ENCODE measurements at regions not wholly inside any gene's neighbourhood (a gene's known extent, or its start where the extent isn't known, plus 50 kb on each side); places are given as distances from the start of the nearest gene placed in this dataset.

DNA sequence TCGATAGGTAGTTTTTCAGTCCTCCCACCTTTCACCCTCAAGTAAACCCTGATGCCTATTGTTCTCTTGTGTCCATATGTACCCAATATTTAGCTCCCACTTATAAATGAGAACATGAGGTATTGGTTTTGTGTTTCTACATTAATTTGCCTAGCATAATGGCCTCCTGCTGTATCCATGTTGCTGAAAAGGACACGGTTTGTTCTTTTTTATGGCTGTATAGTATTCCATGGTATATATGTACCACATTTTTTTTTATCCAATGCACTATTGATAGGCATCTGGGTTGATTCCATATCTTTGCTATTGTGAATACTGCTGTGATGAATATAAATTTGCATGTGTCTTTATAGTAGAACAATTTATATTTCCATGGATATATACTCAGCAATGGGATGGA is 199.2 kb downstream of the RAB28 start:
- H4K20me1 ChIP-seq (ENCODE audit: control insufficient read depth, extremely low read depth, insufficient read depth, low read length) = no peaks in the 10 kb centered on the region
- H3K4me2 ChIP-seq (ENCODE audit: control insufficient read depth, extremely low read depth, insufficient read depth, low read depth, low read length) = no peak overlapping the region
- H3K27me3 ChIP-seq (ENCODE audit: control insufficient read depth, extremely low read depth, insufficient read depth, low read length) = no peaks in the 10 kb centered on the region
- FAIRE-seq = no peak
- dilution Hi-C loops (cut with MboI; ENCODE audit: extremely low pct_ligation_motif_present, low sequenced_read_pairs) = no loop called here
- H3K9me1 ChIP-seq (ENCODE audit: control insufficient read depth, extremely low read depth, insufficient read depth, low read length) = no peaks in the 10 kb centered on the region
- no peak for TF ChIP-seq EZH2 (IDR thresholded peaks at IDR 0.05; ENCODE audit: low read length)
- TF ChIP-seq, protein P1, sequence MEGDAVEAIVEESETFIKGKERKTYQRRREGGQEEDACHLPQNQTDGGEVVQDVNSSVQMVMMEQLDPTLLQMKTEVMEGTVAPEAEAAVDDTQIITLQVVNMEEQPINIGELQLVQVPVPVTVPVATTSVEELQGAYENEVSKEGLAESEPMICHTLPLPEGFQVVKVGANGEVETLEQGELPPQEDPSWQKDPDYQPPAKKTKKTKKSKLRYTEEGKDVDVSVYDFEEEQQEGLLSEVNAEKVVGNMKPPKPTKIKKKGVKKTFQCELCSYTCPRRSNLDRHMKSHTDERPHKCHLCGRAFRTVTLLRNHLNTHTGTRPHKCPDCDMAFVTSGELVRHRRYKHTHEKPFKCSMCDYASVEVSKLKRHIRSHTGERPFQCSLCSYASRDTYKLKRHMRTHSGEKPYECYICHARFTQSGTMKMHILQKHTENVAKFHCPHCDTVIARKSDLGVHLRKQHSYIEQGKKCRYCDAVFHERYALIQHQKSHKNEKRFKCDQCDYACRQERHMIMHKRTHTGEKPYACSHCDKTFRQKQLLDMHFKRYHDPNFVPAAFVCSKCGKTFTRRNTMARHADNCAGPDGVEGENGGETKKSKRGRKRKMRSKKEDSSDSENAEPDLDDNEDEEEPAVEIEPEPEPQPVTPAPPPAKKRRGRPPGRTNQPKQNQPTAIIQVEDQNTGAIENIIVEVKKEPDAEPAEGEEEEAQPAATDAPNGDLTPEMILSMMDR (optimal IDR thresholded peaks at IDR 0.05 in 1 of 3, IDR thresholded peaks at IDR 0.05 in 1 of 3, conservative IDR thresholded peaks at IDR 0.05 in 1 of 3; ENCODE audit: extremely low read depth in 1 of 3, insufficient read depth in 2 of 3, low read length in 3 of 3) = no peak
- no peak overlapping the region for H3K4me3 ChIP-seq (ENCODE audit: control insufficient read depth in 2 of 3, extremely low read depth in 1 of 3, insufficient read depth in 2 of 3, low read depth in 1 of 3, low read length in 3 of 3)
- H3K9ac ChIP-seq (ENCODE audit: control insufficient read depth, extremely low read depth, insufficient read depth, low read length) = no peak overlapping the region
- no peak overlapping the region for H2AFZ ChIP-seq (ENCODE audit: control insufficient read depth, low read length)
- H3K79me2 ChIP-seq (ENCODE audit: control insufficient read depth, insufficient read depth, low read length) = no peaks in the 10 kb centered on the region
- no peaks in the 10 kb centered on the region for H3K9me3 ChIP-seq (ENCODE audit: control insufficient read depth, low read depth, low read length)
- no peak overlapping the region for H3K27ac ChIP-seq (ENCODE audit: control insufficient read depth, insufficient read depth, low read length)
- no peaks in the 10 kb centered on the region for H3K36me3 ChIP-seq (ENCODE audit: control insufficient read depth in 2 of 2, extremely low read depth in 1 of 2, insufficient read depth in 2 of 2, low read length in 2 of 2)
- no peak for DNase-seq (ENCODE audit: low read depth, low spot score)
- H3K4me1 ChIP-seq (ENCODE audit: control insufficient read depth, extremely low read depth, insufficient read depth, low read length) = no peaks in the 10 kb centered on the region

DNA sequence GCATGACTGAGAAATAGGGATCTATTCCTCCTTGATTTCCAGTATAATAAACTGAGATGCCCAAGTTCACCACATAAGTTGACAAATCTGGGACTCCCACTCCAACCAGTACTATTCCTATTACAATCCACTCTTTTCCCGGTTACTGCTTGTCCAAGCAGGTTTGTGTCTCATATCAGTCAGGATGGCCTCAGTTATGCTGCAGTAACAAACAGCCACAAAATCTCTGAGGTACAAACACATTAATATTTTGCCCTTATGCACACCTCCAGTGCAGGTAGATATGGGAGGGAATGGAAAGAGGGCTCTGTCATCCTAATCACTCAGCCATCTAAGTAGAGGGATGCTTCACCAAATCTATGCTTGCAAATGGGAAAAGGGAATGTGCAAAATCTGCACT is 207.8 kb downstream of the RAB28 start:
- FAIRE-seq (no peak), DNase-seq (ENCODE audit: low read depth, low spot score) (no peak)
- dilution Hi-C loops (cut with MboI; ENCODE audit: extremely low pct_ligation_motif_present, low sequenced_read_pairs) = no loop called here
- TF ChIP-seq, protein P1 (optimal IDR thresholded peaks at IDR 0.05 in 1 of 3, IDR thresholded peaks at IDR 0.05 in 1 of 3, conservative IDR thresholded peaks at IDR 0.05 in 1 of 3; ENCODE audit: extremely low read depth in 1 of 3, insufficient read depth in 2 of 3, low read length in 3 of 3) = no peak
- TF ChIP-seq EZH2 (IDR thresholded peaks at IDR 0.05; ENCODE audit: low read length) = no peak
- H3K9me1 ChIP-seq (ENCODE audit: control insufficient read depth, extremely low read depth, insufficient read depth, low read length) = no peaks in the 10 kb centered on the region
- no peak overlapping the region for H3K4me2 ChIP-seq (ENCODE audit: control insufficient read depth, extremely low read depth, insufficient read depth, low read depth, low read length)
- no peak overlapping the region for H3K9ac ChIP-seq (ENCODE audit: control insufficient read depth, extremely low read depth, insufficient read depth, low read length)
- no peak overlapping the region for H2AFZ ChIP-seq (ENCODE audit: control insufficient read depth, low read length)
- no peak overlapping the region for H3K27ac ChIP-seq (ENCODE audit: control insufficient read depth, insufficient read depth, low read length)
- H3K36me3 ChIP-seq (ENCODE audit: control insufficient read depth in 2 of 2, extremely low read depth in 1 of 2, insufficient read depth in 2 of 2, low read length in 2 of 2) = no peaks in the 10 kb centered on the region
- no peak overlapping the region for H3K4me3 ChIP-seq (ENCODE audit: control insufficient read depth in 2 of 3, extremely low read depth in 1 of 3, insufficient read depth in 2 of 3, low read depth in 1 of 3, low read length in 3 of 3)
- H3K27me3 ChIP-seq (ENCODE audit: control insufficient read depth, extremely low read depth, insufficient read depth, low read length) = no peaks in the 10 kb centered on the region
- H4K20me1 ChIP-seq (ENCODE audit: control insufficient read depth, extremely low read depth, insufficient read depth, low read length) = no peaks in the 10 kb centered on the region
- no peaks in the 10 kb centered on the region for H3K9me3 ChIP-seq (ENCODE audit: control insufficient read depth, low read depth, low read length)
- no peaks in the 10 kb centered on the region for H3K4me1 ChIP-seq (ENCODE audit: control insufficient read depth, extremely low read depth, insufficient read depth, low read length)
- no peaks in the 10 kb centered on the region for H3K79me2 ChIP-seq (ENCODE audit: control insufficient read depth, insufficient read depth, low read length)

Data from keratinocyte (primary cell).